Stimulated activated CD8-positive, alpha-beta memory T cell treated with anti-CD3 and anti-CD28 coated beads, Interleukin-7, amount 100 ng/mL, for 48 hours (primary cell): ENCODE measurements at regions not wholly inside any gene's neighbourhood (a gene's known extent, or its start where the extent isn't known, plus 50 kb on each side); places are given as distances from the start of the nearest gene placed in this dataset.

ENCODE experiments used
- DNase-seq, 2 donors: peaks; one replicate each; pipeline ENCODE4 v3.0.0-alpha.2; 2020; ENCODE audit warnings: low read depth in 1 of 2; ENCODE audit errors: extremely low read depth in 1 of 2

GRCh38 chr20:11076434-11077105 lies 402.8 kb upstream of the JAG1 start:
- DNase-seq: no peak

DNA sequence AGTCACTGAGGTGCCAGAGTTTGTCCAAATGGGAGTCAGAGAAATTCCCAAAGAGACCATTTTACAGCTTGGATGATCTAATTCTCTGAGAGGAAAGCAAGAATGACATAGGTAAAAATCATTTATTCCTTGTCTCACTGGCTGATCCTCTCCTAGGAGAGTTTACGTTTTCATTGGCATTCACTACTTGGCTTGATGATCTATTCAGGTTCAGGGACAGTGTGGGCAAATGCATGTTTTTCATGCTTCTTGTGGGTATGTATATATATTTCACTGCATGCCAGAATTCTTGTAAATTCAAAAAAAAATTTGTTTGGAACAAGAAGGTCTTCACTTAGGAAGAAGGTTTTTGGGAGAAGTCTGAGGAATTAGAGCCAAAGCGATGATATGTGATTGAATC lies 403.4 kb upstream of the JAG1 start:
- no peak for DNase-seq

DNA sequence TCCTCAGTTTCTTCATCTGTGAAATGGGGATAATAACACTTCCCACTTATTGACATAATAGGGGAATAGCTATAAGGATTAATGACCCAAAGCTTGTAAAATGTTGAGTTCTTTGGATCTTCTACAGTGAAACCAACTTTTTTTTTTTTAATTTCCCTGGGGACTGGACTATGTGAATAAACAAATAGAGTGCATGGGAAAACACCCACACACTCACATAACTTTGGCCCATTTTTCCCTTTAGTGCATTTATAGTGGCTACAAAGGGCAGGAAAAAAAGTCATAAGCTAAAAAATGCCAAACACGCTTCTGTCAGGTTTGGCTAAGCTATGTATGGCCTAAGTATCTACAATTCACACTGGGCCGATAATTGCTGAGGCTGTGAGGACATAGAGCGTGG lies 406.2 kb upstream of the JAG1 start:
- no peak for DNase-seq

GRCh38 chr20:11080781-11081377 lies 407.1 kb upstream of the JAG1 start:
- DNase-seq: no peak

- no peak for DNase-seq
Observed at GRCh38 chr20:11083841-11084240, 410.0 kb upstream of the JAG1 start.

DNA sequence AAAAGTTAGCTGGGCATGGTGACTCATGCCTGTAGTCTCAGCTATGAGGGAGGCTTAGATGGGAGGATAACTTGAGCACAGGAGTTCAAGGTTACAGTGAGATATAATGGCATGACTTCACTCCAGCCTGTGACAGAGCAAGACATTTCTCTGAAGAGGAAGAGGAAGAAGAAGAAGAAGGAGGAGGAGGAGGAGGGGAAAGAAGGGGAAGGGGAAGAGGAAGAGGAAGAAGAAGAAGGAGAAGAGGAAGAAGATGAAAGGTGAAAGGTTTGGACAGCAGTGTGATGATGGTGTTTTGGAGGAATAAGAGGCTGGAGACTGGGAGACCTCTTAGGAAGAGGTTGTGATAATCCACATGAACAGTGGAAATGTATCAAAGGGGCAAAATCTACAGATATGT lies 410.7 kb upstream of the JAG1 start:
- DNase-seq: no peak

GRCh38 chr20:11086970-11087369 lies 413.2 kb upstream of the JAG1 start:
- DNase-seq: no peak

DNA sequence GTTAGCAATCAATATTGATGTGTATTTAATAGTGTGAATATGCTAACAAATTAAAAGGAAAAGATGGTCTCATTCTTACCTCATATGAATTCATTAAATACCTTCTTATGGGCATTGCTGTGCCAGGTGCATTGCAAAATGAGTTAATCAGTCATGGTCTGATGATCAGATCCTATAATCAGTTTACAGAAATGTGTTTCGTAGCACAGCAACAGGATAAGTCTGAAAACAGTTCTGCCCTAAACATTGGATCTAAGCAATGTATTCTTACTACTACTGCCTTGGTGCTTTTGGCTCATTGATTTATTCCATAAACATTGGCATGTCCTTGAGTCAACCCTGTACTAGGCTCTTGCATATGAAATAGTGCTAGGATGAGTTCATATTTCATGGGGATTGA lies 417.0 kb upstream of the JAG1 start:
- no peak for DNase-seq

GRCh38 chr20:11091511-11091910 lies 417.7 kb upstream of the JAG1 start:
- no peak for DNase-seq

- DNase-seq: no peak
Observed at GRCh38 chr20:11092151-11092550, 418.4 kb upstream of the JAG1 start.

DNA sequence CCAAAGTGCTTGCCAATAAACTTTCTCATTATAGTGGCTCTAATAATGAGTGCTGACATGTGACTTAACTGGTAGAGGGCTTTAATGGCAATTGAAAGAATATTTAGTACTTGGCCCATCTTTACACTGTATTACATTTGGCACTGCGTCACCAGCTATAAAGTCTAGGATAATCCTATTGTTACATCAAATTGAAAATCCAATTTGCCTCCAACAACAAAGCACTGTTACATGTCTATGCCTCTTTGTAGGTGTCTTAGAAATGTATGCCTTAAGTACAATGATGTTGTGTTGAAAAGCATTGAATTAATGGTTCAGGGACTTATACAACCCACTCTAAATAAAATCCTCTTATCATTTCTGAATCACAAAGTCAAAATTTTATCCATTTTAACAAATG lies 420.4 kb upstream of the JAG1 start:
- DNase-seq: no peak

- no peak for DNase-seq
Observed at GRCh38 chr20:11094711-11095110, 420.9 kb upstream of the JAG1 start.

- no peak for DNase-seq
Observed at GRCh38 chr20:11098888-11099287, 425.1 kb upstream of the JAG1 start.

- no peak for DNase-seq
Observed at GRCh38 chr20:11101243-11101642, 427.4 kb upstream of the JAG1 start.

- no peak for DNase-seq
Observed at GRCh38 chr20:11101696-11102095, 427.9 kb upstream of the JAG1 start.

DNA sequence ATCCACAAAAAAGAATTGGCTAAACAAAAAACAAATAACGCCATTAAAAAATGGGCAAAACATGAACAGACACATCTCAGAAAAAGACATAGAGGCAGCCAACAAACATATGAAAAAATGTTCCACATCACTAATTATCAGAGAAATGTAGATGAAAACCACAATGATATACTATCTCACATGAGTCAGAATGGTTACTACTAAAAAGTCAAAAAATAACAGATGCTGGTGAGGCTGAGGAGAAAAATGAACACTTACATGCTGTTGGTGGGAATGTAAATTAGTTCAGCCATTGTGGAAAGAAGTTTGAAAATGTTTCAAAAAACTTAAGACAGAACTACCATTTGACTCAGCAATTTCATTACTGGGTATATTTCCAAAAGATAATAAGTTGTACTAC lies 430.1 kb upstream of the JAG1 start:
- no peak for DNase-seq

GRCh38 chr20:11108102-11108810 lies 434.5 kb upstream of the JAG1 start:
- no peak for DNase-seq

DNA sequence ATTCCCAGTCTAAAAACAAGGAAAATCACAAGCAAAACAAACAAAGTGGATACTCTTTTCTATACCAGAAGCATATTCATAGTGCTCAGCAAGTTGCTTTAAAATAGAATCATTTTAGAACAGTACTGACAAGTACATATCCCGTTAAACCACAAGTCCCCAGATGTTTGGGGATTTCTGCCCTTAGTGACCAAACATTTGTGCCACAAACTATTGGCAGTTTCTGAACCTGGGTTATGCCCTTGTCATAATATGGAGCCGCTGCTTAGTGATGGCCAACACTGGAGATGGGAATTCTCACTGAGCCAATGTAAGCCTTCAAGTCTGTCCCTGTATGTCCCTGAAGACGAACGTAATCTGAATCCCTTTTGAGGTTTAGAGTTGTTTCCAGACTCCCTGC lies 436.7 kb upstream of the JAG1 start:
- DNase-seq: no peak

- DNase-seq: no peak
Observed at GRCh38 chr20:11111191-11111590, 437.4 kb upstream of the JAG1 start.

DNA sequence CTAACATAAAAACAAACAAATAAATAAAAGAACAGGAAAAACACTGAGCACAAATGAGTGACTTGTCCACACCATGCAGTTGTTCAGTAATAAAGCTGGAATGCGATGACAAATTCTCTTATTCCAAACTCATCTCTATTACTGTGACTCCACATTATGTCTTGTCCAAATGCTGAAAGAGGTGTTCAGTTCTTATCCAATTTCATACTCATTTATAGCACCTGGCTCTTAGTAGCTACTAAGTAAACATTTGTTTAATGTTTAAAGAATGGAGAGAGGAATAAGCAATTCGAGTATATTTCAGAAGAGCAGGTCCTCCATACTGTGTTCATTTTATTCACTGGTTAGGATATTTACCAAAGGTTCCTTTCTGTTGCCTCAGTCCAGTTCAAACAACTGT lies 439.0 kb upstream of the JAG1 start:
- DNase-seq: no peak

- no peak for DNase-seq
Observed at GRCh38 chr20:11114382-11114781, 440.6 kb upstream of the JAG1 start.

DNA sequence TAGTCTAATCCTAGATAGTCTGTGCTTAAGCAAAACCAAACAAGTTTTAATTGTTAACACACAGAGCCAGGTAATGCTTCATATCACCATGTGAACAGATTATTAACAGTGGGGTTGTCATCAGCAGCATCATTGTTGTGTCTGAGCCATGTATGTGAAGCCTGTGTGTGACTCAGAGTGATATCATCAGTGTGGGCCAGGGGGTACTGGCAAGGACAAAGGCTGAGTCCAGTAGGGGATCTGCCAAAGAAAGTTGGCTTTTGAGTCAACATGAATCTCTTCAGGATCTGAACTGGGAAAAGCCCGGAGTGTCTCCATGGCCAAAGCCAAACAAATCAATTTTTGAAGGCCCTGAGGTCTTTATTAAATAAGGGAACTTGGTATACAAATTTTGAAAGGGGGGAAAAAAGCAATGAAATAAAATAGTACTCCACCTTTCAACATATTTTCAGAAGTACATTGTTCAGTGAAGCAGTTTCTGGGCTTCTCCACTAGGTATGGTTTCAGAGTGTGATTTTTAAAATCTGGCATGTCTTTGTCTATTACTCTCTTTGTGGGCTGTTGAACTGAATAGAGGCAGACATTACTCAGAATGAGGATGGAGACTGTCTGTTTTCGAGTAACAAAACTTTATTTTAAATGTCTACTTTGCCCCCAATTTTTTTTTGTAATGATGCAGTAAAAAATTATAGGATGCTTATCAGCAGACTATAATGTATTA lies 444.2 kb upstream of the JAG1 start:
- no peak for DNase-seq
